ENCODE measurements at regions not wholly inside any gene's neighbourhood (a gene's known extent, or its start where the extent isn't known, plus 50 kb on each side); places are given as distances from the start of the nearest gene placed in this dataset.

- DNase-seq (ENCODE audit: extremely low spot score, unreplicated experiment): no peak
- no peak overlapping the region for H3K27ac Mint-ChIP-seq
- no peaks in the 10 kb centered on the region for H3K36me3 Mint-ChIP-seq
- no peaks in the 10 kb centered on the region for H3K4me1 Mint-ChIP-seq (ENCODE audit: unreplicated experiment)
- TF ChIP-seq CTCF (conservative IDR thresholded peaks at IDR 0.05): no peak
- H3K9me3 Mint-ChIP-seq: peaks cover 8% of the 10 kb centered on the region
- H3K4me3 Mint-ChIP-seq: no peak overlapping the region
- H3K27me3 Mint-ChIP-seq: peaks cover 21% of the 10 kb centered on the region
These were observed 437.7 kb upstream of the MKI67 start for GRCh38 chr10:128563904-128564303.

GRCh38 chr10:128566361-128566968, 440.2 kb upstream of the MKI67 start:
- H3K36me3 Mint-ChIP-seq: no peaks in the 10 kb centered on the region
- no peak overlapping the region for H3K27ac Mint-ChIP-seq
- peaks cover 8% of the 10 kb centered on the region for H3K9me3 Mint-ChIP-seq
- peaks cover 4% of the 10 kb centered on the region for H3K4me1 Mint-ChIP-seq (ENCODE audit: unreplicated experiment)
- TF ChIP-seq CTCF (conservative IDR thresholded peaks at IDR 0.05): no peak
- no peak for DNase-seq (ENCODE audit: extremely low spot score, unreplicated experiment)
- H3K4me3 Mint-ChIP-seq: no peak overlapping the region
- H3K27me3 Mint-ChIP-seq: peaks cover 29% of the 10 kb centered on the region

DNA sequence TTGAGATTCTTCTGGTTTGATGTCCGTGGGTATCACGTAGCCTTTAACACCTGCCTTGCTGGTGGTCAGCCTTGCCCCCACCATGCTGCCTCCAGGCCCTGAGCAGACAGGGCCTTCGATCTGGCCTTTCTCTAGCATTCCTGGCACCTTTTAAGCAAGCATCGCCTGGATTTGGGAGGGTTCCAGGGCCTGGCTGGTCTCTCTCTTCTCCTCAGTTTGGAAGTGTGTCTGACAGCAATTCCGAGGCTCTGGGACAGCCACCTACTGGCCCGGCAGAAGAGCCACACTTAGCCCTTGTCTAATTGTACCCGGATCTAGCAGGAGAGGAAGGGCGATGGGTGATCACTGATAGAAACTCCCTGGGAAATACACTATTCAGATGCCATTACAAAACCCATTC, 441.3 kb upstream of the MKI67 start:
- Mint-ChIP-seq H3K27ac (no peak overlapping the region), H3K9me3 (no peaks in the 10 kb centered on the region), H3K27me3 (peaks cover 36% of the 10 kb centered on the region), H3K36me3 (no peaks in the 10 kb centered on the region), H3K4me3 (no peak overlapping the region), H3K4me1 (ENCODE audit: unreplicated experiment) (peaks cover 10% of the 10 kb centered on the region)
- peak; percentile 36 for DNase-seq (ENCODE audit: extremely low spot score, unreplicated experiment)
- no peak for TF ChIP-seq CTCF (conservative IDR thresholded peaks at IDR 0.05)

- peak; percentile 42 for DNase-seq (ENCODE audit: extremely low spot score, unreplicated experiment)
- Mint-ChIP-seq H3K27me3 (peaks cover 36% of the 10 kb centered on the region), H3K4me1 (ENCODE audit: unreplicated experiment) (peaks cover 11% of the 10 kb centered on the region)
These were observed 441.8 kb upstream of the MKI67 start for GRCh38 chr10:128568041-128568440.

GRCh38 chr10:128568491-128568890, 442.3 kb upstream of the MKI67 start:
- H3K9me3 Mint-ChIP-seq: no peaks in the 10 kb centered on the region
- no peak overlapping the region for H3K27ac Mint-ChIP-seq
- DNase-seq (ENCODE audit: extremely low spot score, unreplicated experiment): peak; percentile 43
- H3K4me1 Mint-ChIP-seq (ENCODE audit: unreplicated experiment): peaks cover 15% of the 10 kb centered on the region
- H3K36me3 Mint-ChIP-seq: no peaks in the 10 kb centered on the region
- no peak for TF ChIP-seq CTCF (conservative IDR thresholded peaks at IDR 0.05)
- peaks cover 39% of the 10 kb centered on the region for H3K27me3 Mint-ChIP-seq
- no peak overlapping the region for H3K4me3 Mint-ChIP-seq

More at GRCh38 chr10:128568041-128568440, 441.8 kb upstream of the MKI67 start:
- Mint-ChIP-seq H3K36me3 (no peaks in the 10 kb centered on the region), H3K4me3 (no peak overlapping the region), H3K9me3 (no peaks in the 10 kb centered on the region), H3K27ac (no peak overlapping the region)
- TF ChIP-seq CTCF (conservative IDR thresholded peaks at IDR 0.05): no peak

Measured in type B pancreatic cell (in vitro differentiated cells).